ENCODE measurements at regions not wholly inside any gene's neighbourhood (a gene's known extent, or its start where the extent isn't known, plus 50 kb on each side); places are given as distances from the start of the nearest gene placed in this dataset.

DNA sequence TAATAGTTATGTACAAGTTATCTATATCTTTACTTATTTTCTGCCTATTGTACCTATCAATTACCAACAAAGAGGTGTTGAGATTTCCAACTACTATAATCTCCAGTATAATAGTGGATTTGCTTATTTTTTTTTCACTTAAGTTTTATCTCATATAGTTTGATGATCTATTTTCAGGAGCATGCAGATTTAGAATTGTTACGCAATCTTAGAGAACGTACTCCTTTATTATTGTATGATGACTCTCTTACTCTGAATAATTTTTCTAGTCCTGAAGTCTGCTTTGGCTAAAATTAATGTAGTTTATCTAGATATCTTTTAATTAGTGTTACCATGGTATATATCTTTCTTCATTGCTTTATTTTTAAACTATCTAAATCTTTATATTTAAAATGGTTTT lies 205.2 kb downstream of the SCG2 start:
- TF ChIP-seq, protein P1, sequence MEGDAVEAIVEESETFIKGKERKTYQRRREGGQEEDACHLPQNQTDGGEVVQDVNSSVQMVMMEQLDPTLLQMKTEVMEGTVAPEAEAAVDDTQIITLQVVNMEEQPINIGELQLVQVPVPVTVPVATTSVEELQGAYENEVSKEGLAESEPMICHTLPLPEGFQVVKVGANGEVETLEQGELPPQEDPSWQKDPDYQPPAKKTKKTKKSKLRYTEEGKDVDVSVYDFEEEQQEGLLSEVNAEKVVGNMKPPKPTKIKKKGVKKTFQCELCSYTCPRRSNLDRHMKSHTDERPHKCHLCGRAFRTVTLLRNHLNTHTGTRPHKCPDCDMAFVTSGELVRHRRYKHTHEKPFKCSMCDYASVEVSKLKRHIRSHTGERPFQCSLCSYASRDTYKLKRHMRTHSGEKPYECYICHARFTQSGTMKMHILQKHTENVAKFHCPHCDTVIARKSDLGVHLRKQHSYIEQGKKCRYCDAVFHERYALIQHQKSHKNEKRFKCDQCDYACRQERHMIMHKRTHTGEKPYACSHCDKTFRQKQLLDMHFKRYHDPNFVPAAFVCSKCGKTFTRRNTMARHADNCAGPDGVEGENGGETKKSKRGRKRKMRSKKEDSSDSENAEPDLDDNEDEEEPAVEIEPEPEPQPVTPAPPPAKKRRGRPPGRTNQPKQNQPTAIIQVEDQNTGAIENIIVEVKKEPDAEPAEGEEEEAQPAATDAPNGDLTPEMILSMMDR (IDR thresholded peaks at IDR 0.05; ENCODE audit: low read depth, low read length, missing input control): no peak
- TF ChIP-seq TAF1 (conservative IDR thresholded peaks at IDR 0.05): no peak
- no peak for TF ChIP-seq RAD21 (IDR thresholded peaks at IDR 0.05)
- TF ChIP-seq, protein P2, sequence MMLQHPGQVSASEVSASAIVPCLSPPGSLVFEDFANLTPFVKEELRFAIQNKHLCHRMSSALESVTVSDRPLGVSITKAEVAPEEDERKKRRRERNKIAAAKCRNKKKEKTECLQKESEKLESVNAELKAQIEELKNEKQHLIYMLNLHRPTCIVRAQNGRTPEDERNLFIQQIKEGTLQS (IDR thresholded peaks at IDR 0.05): no peak
- no peak for TF ChIP-seq GABPA (IDR thresholded peaks at IDR 0.05 in 1 of 2, conservative IDR thresholded peaks at IDR 0.05 in 1 of 2)
- no peak for TF ChIP-seq RXRA (IDR thresholded peaks at IDR 0.05)
- no peak for TF ChIP-seq SP1 (IDR thresholded peaks at IDR 0.05)
- no peak for TF ChIP-seq YY1 (IDR thresholded peaks at IDR 0.05)

All from liver (tissue), 3 donors.